ENCODE measurements at regions not wholly inside any gene's neighbourhood (a gene's known extent, or its start where the extent isn't known, plus 50 kb on each side); places are given as distances from the start of the nearest gene placed in this dataset.

- TF ChIP-seq GATA2 (IDR thresholded peaks at IDR 0.05; ENCODE audit: low read depth, low read length): no peak
- no peak for TF ChIP-seq GATA3 (IDR thresholded peaks at IDR 0.05; ENCODE audit: low read depth, low read length)
These were observed 79.8 kb upstream of the SMARCAD1 start for GRCh38 chr4:94127707-94128328.

All from SH-SY5Y (cell line).